ENCODE measurements at regions not wholly inside any gene's neighbourhood (a gene's known extent, or its start where the extent isn't known, plus 50 kb on each side); places are given as distances from the start of the nearest gene placed in this dataset.

- POLR2A ChIA-PET, result no interaction called here
- Histone ChIP-seq H3K9me3 (ENCODE audit: low read length) (no peaks in the 10 kb centered on the region), H3K36me3 (replicated peaks in 1 of 2; ENCODE audit: control insufficient read depth in 1 of 2, insufficient read depth in 2 of 2, low read length in 2 of 2) (no peaks in the 10 kb centered on the region), H3K4me2 (ENCODE audit: low read depth, low read length) (no peak overlapping the region), H4K20me1 (ENCODE audit: insufficient read depth, low read length) (no peaks in the 10 kb centered on the region), H3K79me2 (ENCODE audit: insufficient read depth, low read length) (no peaks in the 10 kb centered on the region), H3K9ac (ENCODE audit: insufficient read depth, low read depth, low read length) (no peak overlapping the region), H3K27ac (ENCODE audit: extremely low read length, insufficient read depth, low read length) (no peak overlapping the region), H3K4me3 (replicated peaks in 1 of 3; ENCODE audit: insufficient read depth in 1 of 3, low read depth in 2 of 3, low read length in 3 of 3) (no peak overlapping the region), H2AFZ (ENCODE audit: low read length) (no peak overlapping the region), H3K27me3 (ENCODE audit: control insufficient read depth in 1 of 2, insufficient read depth in 2 of 2, low read length in 2 of 2) (no peaks in the 10 kb centered on the region; a peak in 1 of 5 replicates), H3K4me1 (ENCODE audit: insufficient read depth, low read length) (no peaks in the 10 kb centered on the region)
- FAIRE-seq, result no peak
- no peak for TF ChIP-seq KMT2A (CRISPR knock-in tag; IDR thresholded peaks at IDR 0.05)
- no peak for TF ChIP-seq GPBP1L1 (CRISPR knock-in tag; IDR thresholded peaks at IDR 0.05)
- no peak for TF ChIP-seq ZNF225 (CRISPR knock-in tag; IDR thresholded peaks at IDR 0.05)
- TF ChIP-seq ZNF33A (CRISPR knock-in tag; IDR thresholded peaks at IDR 0.05; ENCODE audit: borderline replicate concordance), result no peak
- TF ChIP-seq SRSF1 (optimal IDR thresholded peaks at IDR 0.05; ENCODE audit: low read depth, low read length), result no peak
- no peak for TF ChIP-seq ZNF143 (CRISPR knock-in tag; IDR thresholded peaks at IDR 0.05)
- no peak for TF ChIP-seq TAF15 (IDR thresholded peaks at IDR 0.05; ENCODE audit: low read depth, low read length, poor library complexity, severe bottlenecking)
- TF ChIP-seq SRSF4 (IDR thresholded peaks at IDR 0.05; ENCODE audit: low read depth, low read length, poor library complexity, severe bottlenecking), result no peak
- TF ChIP-seq CEBPG (CRISPR knock-in tag; IDR thresholded peaks at IDR 0.05), result no peak
- TF ChIP-seq ZNF235 (CRISPR knock-in tag; IDR thresholded peaks at IDR 0.05; ENCODE audit: borderline replicate concordance), result no peak
- CTCF ChIA-PET (ENCODE audit: low intra/inter-chr PET ratio, low total read pairs), result no interaction called here
- in situ Hi-C loops (cut with HindIII; ENCODE audit: extremely low pct_ligation_motif_present, low pct_unique_long_range_greater_than_20kb) (no loop called here), intact Hi-C loops (cut with micrococcal nuclease; ENCODE audit: unreplicated experiment) (no loop called here)
- WGBS (ENCODE audit: low lambda C conversion rate), result 36% methylated on average over 7 of the region's 7 CpGs
- ATAC-seq, result no peak
- DNase-seq (ENCODE audit: low spot score), result no peak
- BruUV-seq (replicated peaks), result no TSS peak
These were observed 317.7 kb downstream of the TDRD15 start for GRCh38 chr2:21441442-21441841.

Data from HepG2 (cell line).